ENCODE measurements at regions not wholly inside any gene's neighbourhood (a gene's known extent, or its start where the extent isn't known, plus 50 kb on each side); places are given as distances from the start of the nearest gene placed in this dataset.

GRCh38 chrX:134717698-134718097 is 59.4 kb upstream of the PLAC1 start:
- TF ChIP-seq SNAPC5 (CRISPR knock-in tag; IDR thresholded peaks at IDR 0.05; ENCODE audit: borderline replicate concordance) (no peak), NFYB (CRISPR knock-in tag; IDR thresholded peaks at IDR 0.05) (no peak), SIN3A (IDR thresholded peaks at IDR 0.05; ENCODE audit: borderline replicate concordance, low read depth, low read length) (no peak), HCFC1 (IDR thresholded peaks at IDR 0.05; ENCODE audit: low read depth, low read length) (no peak), GATAD2A (CRISPR knock-in tag; IDR thresholded peaks at IDR 0.05) (no peak), ESRRA (CRISPR knock-in tag; IDR thresholded peaks at IDR 0.05; ENCODE audit: low read depth) (no peak)
